NCI-H345 (cell line): ENCODE measurements at regions not wholly inside any gene's neighbourhood (a gene's known extent, or its start where the extent isn't known, plus 50 kb on each side); places are given as distances from the start of the nearest gene placed in this dataset.
"Not testable (repeated sequence)": the region's sequence is repeated elsewhere in the genome, so short reads cannot be mapped to it uniquely, and the experiment has no call there.

Experiments
- DNase-seq: peaks from one replicate; lab custom pipeline; 2025; lab: John Stamatoyannopoulos, UW

DNA sequence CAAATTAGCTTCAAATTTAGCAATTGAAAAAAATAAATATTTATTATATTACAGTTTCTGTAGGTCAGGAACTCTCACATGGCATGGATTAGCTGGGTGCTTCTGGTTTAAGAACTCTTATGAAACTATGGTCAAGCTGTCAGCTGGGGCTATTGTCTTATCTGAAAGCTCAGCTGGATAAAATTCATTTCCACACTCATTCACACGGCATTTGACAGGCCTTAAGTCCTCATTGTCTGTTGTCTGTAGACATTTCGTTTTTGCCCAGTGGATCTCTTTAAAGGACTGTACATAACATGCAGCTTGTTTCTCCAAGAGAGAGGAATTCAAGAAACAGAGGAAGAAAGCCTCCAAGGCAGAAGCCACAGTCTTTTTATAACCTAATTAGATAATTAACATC lies 1556.8 kb upstream of the SLC39A10 start:
- no peak for DNase-seq

DNA sequence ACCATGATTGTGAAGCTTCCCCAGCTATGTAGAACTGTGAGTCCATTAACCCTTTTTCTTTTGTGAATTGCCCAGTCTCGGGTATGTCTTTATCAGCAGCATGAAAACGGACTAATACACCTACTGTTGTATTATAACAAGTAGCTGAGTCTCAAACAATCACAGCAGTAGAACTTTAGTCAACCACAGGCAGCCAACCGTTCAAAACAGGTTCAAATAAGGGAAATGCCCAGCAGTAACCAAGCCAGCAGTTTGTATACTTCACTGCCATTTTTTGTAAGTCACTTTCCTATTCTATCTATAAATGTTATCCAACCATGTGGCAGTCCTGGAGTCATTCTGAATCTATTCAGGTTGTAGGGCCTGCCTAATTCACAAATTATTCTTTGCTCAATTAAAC lies 1560.6 kb upstream of the SLC39A10 start:
- DNase-seq: no peak

DNA sequence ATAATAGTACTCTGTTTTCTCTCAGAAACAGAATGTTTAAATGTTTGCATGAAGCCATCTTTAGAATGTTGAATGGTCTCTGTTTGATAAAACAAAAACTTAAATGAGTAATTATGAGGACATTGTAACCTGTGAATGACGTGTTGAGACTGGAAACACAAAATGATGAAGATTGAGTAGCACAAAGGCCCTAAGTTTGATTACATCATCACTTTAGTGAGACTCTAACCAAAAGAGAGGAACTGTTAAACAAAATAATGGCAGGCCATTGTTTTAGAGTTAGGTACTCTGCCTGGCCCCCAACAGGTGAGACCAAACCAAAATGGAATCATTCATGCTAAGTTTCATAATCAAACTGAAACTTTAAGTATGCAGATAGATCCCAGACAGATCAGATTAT lies 1561.7 kb upstream of the SLC39A10 start:
- DNase-seq: no peak

DNA sequence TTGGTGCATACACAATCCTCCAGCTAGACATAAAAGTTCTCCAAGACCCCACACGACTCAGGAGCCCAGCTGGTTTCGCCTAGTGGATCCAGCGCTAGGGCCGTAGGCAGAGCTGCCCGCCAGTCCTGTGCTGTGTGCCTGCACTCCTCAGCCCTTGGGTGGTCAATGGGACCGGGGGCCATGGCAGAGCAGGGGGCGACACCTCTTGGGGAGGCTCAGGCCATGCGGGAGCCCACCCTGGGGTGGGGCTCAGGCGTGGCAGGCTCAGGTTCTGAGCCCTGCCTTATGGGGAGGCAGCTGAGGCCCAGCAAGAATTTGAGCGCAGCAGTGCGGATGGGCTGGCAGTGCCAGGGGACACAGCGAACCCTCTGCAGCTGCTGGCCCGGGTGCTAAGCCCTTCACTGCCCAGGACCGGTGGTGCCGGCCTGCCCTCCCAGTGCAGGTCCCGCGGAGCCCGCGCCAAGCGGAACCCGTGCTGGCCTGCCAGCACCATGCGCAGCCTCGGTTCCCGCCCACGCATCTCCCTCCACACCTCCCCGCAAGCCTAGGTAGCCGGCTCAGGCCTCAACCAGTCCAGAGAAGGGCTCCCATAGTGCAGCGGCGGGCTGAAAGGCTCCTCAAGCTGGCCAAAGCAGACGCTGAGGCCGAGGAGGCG lies 1566.6 kb upstream of the SLC39A10 start:
- no peak for DNase-seq

DNA sequence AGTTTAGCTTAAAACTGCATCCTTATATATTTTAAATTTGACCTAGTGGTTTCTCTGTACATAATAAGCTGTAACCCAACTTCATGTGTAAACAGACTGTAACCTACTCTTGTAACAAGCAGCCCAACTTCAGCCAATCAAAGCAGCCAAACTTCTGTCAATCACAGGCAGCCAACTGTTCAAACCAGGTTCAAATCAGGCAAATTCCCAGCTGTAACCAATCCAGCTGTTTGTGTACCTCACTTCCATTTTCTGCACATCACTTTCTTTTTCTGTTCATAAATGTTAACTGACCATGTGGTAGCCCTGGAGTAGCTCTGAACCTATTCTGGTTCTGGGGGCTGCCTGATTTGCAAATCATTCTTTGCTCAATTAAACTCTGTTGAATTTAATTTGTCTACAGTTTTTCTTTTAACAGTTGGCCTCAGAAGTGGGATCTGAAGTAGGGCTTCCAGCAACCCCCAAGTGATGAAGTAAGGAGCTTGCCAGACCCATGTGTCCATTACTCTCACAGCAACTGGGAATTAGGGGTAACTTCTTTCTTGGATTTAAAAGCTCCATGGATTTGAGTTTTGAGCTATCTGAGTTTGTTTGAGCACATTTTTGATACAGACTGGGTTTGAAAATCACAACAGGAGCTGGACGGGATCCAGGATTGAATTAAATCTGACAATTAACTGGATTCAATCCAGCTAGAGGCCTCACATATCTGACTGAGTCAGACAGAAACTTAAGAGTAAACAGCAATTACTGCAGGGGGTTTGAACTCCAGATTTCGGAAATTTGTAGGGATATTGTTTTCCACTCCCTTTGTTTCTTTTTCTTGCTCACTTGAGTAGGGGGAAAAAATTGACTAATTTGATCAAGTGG lies 1569.7 kb upstream of the SLC39A10 start:
- peak; percentile 21 for DNase-seq

DNA sequence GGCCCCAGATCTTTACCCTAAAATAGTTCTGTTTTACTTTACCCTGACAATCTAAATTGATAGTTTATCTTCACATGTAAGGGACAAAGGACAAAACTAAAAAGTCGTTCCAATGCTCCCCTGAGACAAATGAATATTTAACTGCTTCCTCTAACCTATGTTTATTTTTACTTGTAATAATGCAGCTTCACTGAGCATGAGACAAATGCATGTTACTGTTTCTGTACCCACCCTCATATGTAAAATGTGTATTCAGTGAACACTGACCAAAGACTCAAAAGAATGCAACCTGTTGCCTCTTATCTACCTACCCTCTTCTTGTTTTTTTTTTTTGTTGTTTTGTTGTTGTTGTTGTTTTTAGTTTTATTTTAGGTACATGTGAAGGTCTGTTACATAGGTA lies 1570.9 kb upstream of the SLC39A10 start:
- DNase-seq: no peak

DNA sequence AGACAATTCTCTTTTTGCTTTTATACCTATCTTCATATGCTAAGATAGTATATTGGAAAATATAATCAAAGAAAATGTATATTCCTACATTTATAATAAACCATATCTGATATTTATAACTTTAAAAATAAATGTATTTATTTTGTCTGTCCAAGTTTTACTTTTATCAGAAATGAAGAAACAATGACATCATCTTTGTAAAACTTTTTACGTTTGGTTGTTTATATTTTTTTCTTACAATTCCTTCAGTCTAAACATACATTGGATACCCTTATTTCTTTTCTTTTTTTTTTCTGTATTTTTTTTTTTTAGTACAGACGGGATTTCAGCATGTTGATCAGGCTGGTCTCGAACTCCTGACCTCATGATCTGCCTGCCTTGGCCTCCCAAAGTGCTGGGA lies 1577.0 kb upstream of the SLC39A10 start:
- DNase-seq: no peak

DNA sequence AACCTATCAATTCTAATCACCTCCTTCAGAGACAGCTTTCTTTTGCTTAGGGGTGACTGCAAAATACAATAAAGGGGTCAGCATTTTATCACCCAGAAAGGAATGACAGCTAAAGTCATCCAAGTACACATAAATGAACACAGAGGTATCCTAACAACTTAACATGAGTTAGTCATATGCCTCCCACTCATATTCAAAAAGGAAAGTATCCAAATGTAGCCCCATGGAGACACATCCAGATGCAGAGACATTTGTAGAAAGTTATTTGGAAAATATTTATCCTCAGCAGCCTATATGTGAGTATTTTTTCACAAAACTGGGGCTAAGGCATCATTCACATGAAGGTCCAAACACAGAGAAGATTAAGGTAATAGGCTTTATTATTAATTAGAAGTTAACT lies 1579.7 kb upstream of the SLC39A10 start:
- no peak for DNase-seq

DNA sequence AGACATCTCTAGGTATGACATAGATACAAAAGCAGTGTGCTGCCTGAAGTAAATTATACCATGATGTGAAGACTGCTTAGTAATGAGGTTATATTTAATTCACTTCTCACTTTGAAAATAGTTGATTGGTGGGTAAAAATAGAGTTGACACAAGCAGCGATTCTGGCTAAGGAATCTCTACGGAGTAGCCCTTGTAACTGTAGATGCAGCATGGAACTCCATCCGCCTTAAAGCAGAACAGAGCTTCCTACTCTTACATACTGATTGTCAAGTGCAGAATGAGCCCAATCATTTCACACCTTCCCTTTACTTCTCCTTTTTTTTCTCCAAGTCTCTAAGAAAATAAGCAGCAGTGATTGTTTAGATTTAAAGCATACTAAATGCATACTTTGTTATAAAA lies 1594.6 kb upstream of the SLC39A10 start:
- no peak for DNase-seq

DNA sequence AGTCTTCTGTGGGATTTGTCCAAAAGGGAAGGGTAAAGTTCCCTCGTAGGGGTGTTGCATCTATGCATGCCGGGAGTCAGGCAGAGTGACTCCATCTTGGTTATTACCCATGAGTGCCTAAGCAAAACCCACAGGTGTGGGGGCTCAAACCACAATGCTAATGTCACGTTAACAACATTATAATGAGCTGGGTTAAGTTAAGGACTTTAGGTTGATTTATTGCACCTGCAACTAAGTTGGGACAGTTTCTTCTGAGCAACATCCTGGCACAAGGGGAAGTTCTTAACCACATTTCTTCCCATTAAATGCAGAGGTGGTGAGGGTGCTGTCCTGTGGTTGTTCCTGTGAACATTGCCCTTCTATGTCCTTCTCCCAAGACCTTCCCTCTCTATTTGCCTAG lies 1596.8 kb upstream of the SLC39A10 start:
- no peak for DNase-seq

DNA sequence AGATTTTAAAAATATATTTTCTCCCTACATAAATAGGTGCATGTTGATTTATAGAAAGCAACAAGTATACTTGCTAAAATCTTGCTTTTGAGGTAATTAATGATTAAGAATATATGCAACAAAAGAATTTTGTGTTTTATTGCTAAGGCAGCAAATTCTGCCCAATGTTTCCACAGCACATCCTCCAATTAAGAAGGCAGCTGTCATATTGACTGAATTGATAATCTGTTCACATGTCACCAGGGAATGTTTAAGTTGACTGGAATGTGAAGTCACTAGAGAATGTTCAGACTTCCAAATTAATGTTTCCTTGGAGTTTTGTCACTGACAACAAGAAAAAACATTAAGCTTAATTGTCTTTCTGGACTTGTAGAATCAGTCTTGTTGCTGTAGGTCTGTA lies 1602.7 kb upstream of the SLC39A10 start:
- DNase-seq: no peak

DNA sequence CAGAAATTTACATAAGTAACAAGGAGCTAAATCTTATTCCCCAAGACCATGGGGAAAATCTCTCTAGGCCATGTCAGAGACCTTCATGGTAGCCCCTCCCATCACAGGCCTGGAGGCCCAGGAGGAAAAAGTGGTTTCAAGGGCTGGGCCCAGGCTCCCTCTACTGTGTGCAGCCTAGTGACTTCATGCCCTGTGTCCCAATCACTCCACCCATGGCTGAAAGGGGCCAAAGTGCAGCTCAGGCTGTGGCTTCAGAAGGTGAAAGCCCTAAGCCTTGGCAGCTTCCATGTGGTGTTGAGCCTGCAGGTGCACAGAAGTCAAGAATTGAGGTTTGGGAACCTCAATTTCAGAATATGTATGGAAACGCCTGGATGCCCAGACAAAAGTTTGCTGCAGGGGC lies 1612.7 kb upstream of the SLC39A10 start:
- DNase-seq: no peak

DNA sequence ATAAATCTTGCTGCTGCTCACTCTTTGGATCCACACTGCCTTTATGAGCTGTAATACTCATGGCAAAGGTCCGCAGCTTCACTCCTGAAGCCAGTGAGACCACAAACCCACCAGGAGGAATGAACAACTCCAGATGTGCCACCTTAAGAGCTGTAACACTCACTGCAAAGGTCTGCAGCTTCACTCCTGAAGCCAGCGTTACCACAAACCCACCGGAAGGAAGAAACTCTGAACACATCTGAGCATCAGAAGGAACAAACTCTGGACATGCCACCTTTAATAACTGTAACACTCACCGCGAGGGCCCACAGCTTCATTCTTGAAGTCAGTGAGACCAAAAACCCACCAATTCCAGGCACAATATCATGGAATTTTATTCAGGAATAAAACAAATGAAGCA lies 1635.9 kb upstream of the SLC39A10 start:
- DNase-seq: not testable (repeated sequence)

DNA sequence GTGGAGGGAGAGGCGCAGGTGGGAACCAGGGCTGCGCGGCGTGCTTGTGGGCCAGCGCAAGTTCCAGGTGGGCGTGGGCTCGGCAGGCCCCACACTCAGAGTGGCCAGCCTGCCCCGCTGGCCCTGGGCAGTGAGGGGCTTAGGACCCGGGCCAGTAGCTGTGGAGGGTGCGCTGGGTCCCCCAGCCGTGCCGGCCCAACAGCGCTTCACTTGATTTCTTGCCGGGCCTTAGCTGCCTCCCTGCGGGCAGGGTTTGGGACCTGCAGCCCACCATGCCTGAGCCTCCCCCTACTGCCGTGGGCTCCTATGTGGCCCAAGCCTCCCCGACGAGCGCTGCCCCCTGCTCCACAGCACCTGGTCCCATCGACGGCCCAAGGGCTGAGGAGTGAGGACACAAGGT lies 1636.9 kb upstream of the SLC39A10 start:
- no peak for DNase-seq

DNA sequence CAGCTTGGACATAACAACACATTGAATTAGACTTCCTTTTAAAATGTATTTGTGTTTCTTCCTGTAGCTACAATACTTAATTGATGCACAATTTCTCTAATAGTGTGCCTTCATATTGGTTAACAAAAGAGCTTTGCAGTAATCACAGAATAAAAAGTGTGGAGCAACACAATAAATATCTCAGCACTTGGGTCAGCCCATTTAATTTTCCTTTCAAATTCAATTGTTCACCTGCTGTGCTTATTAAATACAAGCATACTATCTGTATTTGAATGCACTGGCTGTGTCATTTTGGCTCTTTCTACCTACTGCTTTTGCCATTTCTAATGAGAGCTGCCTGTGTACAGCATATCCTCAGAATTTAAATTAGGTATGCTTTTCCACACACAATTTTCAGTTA lies 1641.3 kb upstream of the SLC39A10 start:
- no peak for DNase-seq

DNA sequence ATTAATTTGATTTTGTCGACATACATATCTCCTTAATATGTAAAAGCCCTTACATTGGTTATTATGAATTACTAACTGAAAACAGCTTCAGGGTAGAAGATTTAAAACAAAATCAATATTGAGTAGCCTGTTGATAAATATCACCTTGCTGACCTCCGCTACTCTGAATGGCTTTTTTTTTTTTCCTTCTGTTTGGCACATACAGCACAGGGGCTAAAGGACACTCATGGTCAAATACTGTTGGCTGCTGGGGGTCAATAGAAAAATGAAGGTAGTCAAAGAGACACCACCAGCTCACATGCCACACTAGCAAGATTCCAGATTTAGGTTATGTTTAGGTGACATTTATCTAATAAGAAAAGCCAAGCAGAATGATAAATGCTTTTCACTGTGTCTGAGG lies 1642.4 kb upstream of the SLC39A10 start:
- no peak for DNase-seq

DNA sequence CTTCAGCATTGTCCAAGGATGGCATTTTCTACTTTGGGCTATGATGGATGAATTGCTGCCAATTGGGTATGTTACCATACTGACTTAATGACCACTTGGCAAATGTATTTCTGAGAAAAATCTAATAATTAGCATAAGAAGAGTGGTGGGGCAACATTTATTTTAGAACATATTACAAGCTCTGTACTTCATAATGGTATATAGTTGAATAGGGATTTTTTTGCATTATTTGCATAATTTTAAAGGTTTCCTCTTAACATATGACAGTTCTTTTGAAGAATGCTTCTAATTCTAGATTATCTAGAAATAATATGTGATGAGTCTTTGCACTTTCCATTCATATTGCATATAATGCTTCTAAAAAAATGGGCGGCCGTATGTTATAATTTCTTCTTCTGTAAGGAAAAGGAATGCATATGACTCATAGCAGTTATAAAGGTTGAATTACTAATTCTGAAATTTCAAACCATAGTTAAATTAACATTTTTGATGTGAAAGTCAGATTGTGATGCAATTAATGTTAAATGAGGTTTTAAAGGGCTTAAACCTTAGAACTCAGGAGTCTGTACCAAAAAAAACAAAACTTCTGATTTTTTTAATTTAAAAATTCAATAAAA lies 1652.3 kb upstream of the SLC39A10 start:
- no peak for DNase-seq

DNA sequence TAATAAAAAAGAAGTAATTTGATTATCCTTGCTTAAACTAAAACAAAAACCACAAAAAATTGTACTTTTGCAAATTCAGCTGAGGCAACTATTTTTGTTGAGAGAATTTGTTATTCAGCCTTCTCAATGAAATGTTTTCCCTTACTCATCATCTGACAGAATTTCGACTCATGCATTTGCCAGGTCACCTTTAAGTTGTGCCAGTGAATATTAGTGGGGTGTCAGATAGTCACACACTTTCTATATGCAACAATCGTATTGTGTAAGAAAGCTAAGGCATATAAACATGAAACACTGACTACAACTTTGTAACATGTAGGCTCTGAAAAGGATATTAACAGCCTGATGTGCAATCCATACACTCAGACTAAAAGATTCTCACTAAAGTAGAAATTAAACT lies 1653.1 kb upstream of the SLC39A10 start:
- no peak for DNase-seq

DNA sequence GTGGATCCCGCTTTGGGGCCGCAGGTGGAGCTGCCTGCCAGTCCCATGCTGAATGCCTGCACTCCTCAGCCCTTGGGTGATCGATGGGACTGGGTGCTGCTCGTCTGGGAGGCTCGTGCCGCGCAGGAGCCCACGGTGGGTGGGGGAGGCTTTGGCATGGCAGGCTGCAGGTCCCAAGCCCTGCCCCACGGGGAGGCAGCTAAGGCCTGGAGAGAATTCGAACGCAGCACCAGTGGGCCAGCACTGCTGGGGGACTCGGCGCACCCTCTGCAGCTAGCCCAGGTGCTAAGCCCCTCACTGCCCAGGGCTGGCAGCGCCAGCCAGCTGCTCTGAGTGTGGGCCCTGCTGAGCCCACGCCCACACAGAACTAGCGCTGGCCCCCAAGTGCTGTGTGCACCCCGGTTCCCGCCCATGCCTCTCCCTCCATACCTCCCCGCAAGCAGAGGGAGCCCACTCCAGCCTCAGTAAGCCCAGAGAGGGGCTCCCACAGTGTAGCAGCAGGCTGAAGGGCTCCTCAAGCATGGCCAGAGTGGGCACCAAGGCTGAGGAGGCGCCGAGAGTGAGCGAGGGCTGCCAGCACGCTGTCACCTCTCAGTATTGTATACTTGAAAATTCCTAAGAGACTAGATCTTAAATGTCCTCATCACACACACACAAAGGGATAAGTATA lies 1654.2 kb upstream of the SLC39A10 start:
- no peak for DNase-seq

DNA sequence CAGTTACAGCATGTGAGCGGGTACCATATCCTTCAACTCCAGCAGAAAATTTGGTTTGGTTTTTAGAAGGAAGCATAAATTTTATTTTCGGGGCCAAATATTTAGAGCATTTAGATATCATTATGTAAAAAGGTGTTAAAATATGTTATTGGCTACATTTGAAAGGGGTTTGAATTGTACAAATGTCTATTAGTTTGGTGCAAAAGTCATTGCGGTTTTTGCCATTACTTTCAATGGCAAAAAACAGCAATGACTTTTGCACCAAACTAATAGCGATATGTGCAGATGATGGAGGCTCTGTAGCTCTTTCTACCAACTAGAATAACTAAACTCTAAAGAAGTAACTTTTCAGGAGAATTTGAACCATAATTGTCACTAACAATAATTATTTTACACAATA lies 1666.2 kb upstream of the SLC39A10 start:
- no peak for DNase-seq

DNA sequence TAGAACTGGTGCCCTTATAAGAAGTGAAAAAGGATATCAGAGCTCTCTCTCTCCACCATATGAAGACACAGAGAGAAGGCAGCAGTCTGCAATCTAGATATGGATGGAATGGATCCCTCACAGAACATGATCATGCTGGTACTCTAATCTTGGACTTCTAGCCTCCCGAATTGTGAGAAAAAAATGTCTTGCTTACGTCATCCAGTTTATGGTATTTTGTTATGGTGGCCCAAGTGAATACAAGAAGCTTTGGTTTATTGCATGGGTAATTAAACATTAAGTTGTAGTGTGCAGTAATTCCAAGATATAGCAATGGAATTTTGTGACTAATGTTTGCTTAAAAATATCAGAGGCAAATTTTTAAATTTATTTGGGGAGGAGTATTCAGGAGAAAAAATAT lies 1667.4 kb upstream of the SLC39A10 start:
- DNase-seq: no peak

DNA sequence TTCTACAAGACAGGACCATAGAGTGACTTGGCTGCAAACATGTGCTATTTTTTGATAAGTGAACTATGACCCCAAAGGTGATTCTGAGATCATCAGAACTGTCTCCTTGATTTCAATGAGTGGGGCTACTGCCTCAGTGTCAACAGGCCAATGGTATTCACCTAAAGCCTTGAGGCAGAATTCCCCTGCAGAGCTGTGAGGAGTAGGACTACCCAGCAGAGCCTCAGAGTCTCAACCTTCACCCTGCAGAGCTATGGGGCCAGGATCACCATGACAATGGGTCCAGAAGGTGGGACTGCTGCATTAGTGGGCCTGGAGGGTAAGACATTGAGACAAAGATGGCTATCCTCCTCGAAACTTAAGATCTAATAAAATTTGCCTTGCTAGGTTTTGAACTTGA lies 1668.2 kb upstream of the SLC39A10 start:
- no peak for DNase-seq

DNA sequence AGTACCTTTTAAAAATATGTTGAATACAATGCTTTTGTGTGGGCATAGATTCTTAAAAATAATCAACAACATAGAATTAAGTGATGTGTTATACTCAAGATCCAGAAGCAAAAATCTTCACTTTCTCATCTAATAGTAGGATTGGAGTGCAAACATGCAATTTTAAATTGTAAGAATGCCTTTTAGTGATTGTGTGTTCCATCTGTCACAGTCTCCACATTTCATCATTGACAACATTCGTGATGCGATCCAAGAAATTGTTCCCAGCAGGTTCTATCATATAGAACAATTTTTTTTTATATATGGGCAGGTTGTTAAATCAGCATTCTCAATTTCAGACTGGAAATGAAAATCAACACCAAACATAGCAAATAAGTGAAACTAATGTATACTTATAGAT lies 1671.8 kb upstream of the SLC39A10 start:
- no peak for DNase-seq
